GM12878 (cell line): ENCODE measurements at regions not wholly inside any gene's neighbourhood (a gene's known extent, or its start where the extent isn't known, plus 50 kb on each side); places are given as distances from the start of the nearest gene placed in this dataset.

Source experiments
- EZH2 ChIP-seq: IDR thresholded peaks from 2 replicates; pipeline ENCODE4 v1.6.1; 2012; ENCODE audit warnings: low read depth, mild to moderate bottlenecking, control low read depth, inconsistent platforms, low read length, borderline replicate concordance; ENCODE audit not compliant: control insufficient read depth
- POLR2A ChIP-seq: IDR thresholded peaks from 2 replicates; pipeline ENCODE4 v1.6.1; 2011; ENCODE audit warnings: low read depth, mild to moderate bottlenecking, low read length
- POLR2AphosphoS5 ChIP-seq: IDR thresholded peaks from 2 replicates; pipeline ENCODE4 v1.6.1; 2011; ENCODE audit warnings: mild to moderate bottlenecking, low read length, inconsistent platforms
- POU2F2 ChIP-seq: IDR thresholded peaks from 3 replicates; pipeline ENCODE4 v1.6.1; 2011; ENCODE audit warnings: low read depth, mild to moderate bottlenecking, low read length, borderline replicate concordance
- RAD51 ChIP-seq: fragments of 450-650 bp; IDR thresholded peaks from 2 replicates; pipeline ENCODE4 v1.6.1; 2016; ENCODE audit warnings: moderate library complexity, mild to moderate bottlenecking, inconsistent platforms
- SPI1 ChIP-seq: IDR thresholded peaks from 2 replicates; pipeline ENCODE4 v1.6.1; 2011; ENCODE audit warnings: low read depth, mild to moderate bottlenecking, low read length, moderate library complexity, borderline replicate concordance; ENCODE audit not compliant: insufficient read depth
- SUZ12 ChIP-seq: fragments of 200-600 bp; sonication (generic); IDR thresholded peaks from one replicate; pipeline ENCODE4 v1.6.1; 2018; ENCODE audit warnings: antibody characterized with exemption, mild to moderate bottlenecking; ENCODE audit not compliant: unreplicated experiment
- TARDBP ChIP-seq: IDR thresholded peaks from 2 replicates; pipeline ENCODE4 v1.6.1; 2016; ENCODE audit warnings: borderline replicate concordance
- YY1 ChIP-seq: IDR thresholded peaks from 2 replicates; pipeline ENCODE4 v1.6.1; 2011; ENCODE audit warnings: low read depth, mild to moderate bottlenecking, low read length
- TF ChIP-seq, protein P1 (sequence below), 3 experiments: IDR thresholded peaks in 2 of 3; conservative IDR thresholded peaks in 1 of 3; 2 replicates each; pipeline ENCODE4 v1.5.1; 2011; ENCODE audit warnings: low read depth in 3 of 3, low read length in 3 of 3, mild to moderate bottlenecking in 3 of 3, control low read depth in 2 of 3, moderate library complexity in 2 of 3, inconsistent platforms in 1 of 3, mixed read lengths in 1 of 3; ENCODE audit not compliant: control insufficient read depth in 2 of 3, insufficient read depth in 1 of 3; ENCODE audit errors: extremely low read depth in 1 of 3
- TF ChIP-seq, protein P2 (sequence below): IDR thresholded peaks from 2 replicates; pipeline ENCODE4 v1.6.1; 2012; ENCODE audit warnings: improper control_type of control experiment, low read depth, low read length; ENCODE audit not compliant: insufficient replicate concordance
- TF ChIP-seq, protein P3 (sequence below): fragments of 450-650 bp; IDR thresholded peaks from 2 replicates; pipeline ENCODE4 v1.6.1; 2017; ENCODE audit warnings: mild to moderate bottlenecking

DNA sequence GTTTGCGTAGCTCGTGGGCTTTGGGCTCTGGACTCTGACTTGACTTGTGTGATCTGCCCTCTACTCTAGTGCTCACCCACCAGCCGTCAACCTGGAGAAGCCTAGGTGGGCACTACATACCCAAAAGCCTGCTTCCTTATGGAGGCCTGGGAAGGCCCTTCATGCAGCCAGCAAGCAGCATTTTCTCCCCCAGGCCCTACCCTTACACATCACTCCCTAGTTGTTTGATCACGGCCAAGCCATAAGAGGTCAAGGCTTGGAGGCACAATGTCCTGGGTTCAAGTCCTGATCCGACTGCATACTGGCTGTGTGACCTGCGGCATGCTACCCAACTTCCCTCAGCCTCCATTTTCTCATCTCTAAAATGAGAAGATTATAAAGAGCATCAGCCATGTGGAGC is 151.3 kb upstream of the EGFLAM start:
- TF ChIP-seq EZH2, result no peak
- no peak for TF ChIP-seq POLR2AphosphoS5
- TF ChIP-seq, protein P1, sequence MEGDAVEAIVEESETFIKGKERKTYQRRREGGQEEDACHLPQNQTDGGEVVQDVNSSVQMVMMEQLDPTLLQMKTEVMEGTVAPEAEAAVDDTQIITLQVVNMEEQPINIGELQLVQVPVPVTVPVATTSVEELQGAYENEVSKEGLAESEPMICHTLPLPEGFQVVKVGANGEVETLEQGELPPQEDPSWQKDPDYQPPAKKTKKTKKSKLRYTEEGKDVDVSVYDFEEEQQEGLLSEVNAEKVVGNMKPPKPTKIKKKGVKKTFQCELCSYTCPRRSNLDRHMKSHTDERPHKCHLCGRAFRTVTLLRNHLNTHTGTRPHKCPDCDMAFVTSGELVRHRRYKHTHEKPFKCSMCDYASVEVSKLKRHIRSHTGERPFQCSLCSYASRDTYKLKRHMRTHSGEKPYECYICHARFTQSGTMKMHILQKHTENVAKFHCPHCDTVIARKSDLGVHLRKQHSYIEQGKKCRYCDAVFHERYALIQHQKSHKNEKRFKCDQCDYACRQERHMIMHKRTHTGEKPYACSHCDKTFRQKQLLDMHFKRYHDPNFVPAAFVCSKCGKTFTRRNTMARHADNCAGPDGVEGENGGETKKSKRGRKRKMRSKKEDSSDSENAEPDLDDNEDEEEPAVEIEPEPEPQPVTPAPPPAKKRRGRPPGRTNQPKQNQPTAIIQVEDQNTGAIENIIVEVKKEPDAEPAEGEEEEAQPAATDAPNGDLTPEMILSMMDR (IDR thresholded peaks at IDR 0.05 in 2 of 3, conservative IDR thresholded peaks at IDR 0.05 in 1 of 3; ENCODE audit: control insufficient read depth in 2 of 3, extremely low read depth in 1 of 3, insufficient read depth in 1 of 3, low read depth in 3 of 3, low read length in 3 of 3), result no peak
- TF ChIP-seq YY1, result no peak
- TF ChIP-seq POLR2A, result no peak
- TF ChIP-seq POU2F2, result no peak
- TF ChIP-seq, protein P2, sequence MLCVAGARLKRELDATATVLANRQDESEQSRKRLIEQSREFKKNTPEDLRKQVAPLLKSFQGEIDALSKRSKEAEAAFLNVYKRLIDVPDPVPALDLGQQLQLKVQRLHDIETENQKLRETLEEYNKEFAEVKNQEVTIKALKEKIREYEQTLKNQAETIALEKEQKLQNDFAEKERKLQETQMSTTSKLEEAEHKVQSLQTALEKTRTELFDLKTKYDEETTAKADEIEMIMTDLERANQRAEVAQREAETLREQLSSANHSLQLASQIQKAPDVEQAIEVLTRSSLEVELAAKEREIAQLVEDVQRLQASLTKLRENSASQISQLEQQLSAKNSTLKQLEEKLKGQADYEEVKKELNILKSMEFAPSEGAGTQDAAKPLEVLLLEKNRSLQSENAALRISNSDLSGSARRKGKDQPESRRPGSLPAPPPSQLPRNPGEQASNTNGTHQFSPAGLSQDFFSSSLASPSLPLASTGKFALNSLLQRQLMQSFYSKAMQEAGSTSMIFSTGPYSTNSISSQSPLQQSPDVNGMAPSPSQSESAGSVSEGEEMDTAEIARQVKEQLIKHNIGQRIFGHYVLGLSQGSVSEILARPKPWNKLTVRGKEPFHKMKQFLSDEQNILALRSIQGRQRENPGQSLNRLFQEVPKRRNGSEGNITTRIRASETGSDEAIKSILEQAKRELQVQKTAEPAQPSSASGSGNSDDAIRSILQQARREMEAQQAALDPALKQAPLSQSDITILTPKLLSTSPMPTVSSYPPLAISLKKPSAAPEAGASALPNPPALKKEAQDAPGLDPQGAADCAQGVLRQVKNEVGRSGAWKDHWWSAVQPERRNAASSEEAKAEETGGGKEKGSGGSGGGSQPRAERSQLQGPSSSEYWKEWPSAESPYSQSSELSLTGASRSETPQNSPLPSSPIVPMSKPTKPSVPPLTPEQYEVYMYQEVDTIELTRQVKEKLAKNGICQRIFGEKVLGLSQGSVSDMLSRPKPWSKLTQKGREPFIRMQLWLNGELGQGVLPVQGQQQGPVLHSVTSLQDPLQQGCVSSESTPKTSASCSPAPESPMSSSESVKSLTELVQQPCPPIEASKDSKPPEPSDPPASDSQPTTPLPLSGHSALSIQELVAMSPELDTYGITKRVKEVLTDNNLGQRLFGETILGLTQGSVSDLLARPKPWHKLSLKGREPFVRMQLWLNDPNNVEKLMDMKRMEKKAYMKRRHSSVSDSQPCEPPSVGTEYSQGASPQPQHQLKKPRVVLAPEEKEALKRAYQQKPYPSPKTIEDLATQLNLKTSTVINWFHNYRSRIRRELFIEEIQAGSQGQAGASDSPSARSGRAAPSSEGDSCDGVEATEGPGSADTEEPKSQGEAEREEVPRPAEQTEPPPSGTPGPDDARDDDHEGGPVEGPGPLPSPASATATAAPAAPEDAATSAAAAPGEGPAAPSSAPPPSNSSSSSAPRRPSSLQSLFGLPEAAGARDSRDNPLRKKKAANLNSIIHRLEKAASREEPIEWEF, result no peak
- TF ChIP-seq TARDBP, result no peak
- no peak for TF ChIP-seq SUZ12
- TF ChIP-seq, protein P3, sequence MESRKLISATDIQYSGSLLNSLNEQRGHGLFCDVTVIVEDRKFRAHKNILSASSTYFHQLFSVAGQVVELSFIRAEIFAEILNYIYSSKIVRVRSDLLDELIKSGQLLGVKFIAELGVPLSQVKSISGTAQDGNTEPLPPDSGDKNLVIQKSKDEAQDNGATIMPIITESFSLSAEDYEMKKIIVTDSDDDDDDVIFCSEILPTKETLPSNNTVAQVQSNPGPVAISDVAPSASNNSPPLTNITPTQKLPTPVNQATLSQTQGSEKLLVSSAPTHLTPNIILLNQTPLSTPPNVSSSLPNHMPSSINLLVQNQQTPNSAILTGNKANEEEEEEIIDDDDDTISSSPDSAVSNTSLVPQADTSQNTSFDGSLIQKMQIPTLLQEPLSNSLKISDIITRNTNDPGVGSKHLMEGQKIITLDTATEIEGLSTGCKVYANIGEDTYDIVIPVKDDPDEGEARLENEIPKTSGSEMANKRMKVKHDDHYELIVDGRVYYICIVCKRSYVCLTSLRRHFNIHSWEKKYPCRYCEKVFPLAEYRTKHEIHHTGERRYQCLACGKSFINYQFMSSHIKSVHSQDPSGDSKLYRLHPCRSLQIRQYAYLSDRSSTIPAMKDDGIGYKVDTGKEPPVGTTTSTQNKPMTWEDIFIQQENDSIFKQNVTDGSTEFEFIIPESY, result no peak
- TF ChIP-seq SPI1, result no peak
- no peak for TF ChIP-seq RAD51
